ENCODE measurements at regions not wholly inside any gene's neighbourhood (a gene's known extent, or its start where the extent isn't known, plus 50 kb on each side); places are given as distances from the start of the nearest gene placed in this dataset.
"Not testable (repeated sequence)": the region's sequence is repeated elsewhere in the genome, so short reads cannot be mapped to it uniquely, and the experiment has no call there.

- peak; percentile 40 for DNase-seq
These were observed 1623.4 kb upstream of the PRR20A start for GRCh38 chr13:55517312-55517711.

- DNase-seq = no peak
These were observed 1612.3 kb upstream of the PRR20A start for GRCh38 chr13:55528434-55528833.

- peak; percentile 64 for DNase-seq
These were observed 1606.4 kb upstream of the PRR20A start for GRCh38 chr13:55534306-55534705.

GRCh38 chr13:55538424-55538823, 1602.3 kb upstream of the PRR20A start:
- DNase-seq = no peak

- no peak for DNase-seq
These were observed 1597.7 kb upstream of the PRR20A start for GRCh38 chr13:55543053-55543452.

GRCh38 chr13:55550624-55551023, 1590.1 kb upstream of the PRR20A start:
- no peak for DNase-seq

GRCh38 chr13:55553701-55554100, 1587.0 kb upstream of the PRR20A start:
- DNase-seq = peak; percentile 100

GRCh38 chr13:55554741-55555140, 1586.0 kb upstream of the PRR20A start:
- DNase-seq = peak; percentile 75

- DNase-seq = no peak
These were observed 1580.4 kb upstream of the PRR20A start for GRCh38 chr13:55560331-55560730.

GRCh38 chr13:55563267-55563666, 1577.5 kb upstream of the PRR20A start:
- DNase-seq = peak; percentile 32

GRCh38 chr13:55566334-55566733, 1574.4 kb upstream of the PRR20A start:
- no peak for DNase-seq

GRCh38 chr13:55566779-55567178, 1573.9 kb upstream of the PRR20A start:
- no peak for DNase-seq

GRCh38 chr13:55567721-55568625, 1572.7 kb upstream of the PRR20A start:
- no peak for DNase-seq

GRCh38 chr13:55569082-55569481, 1571.6 kb upstream of the PRR20A start:
- no peak for DNase-seq

GRCh38 chr13:55569514-55569913, 1571.2 kb upstream of the PRR20A start:
- no peak for DNase-seq

- no peak for DNase-seq
These were observed 1570.3 kb upstream of the PRR20A start for GRCh38 chr13:55570371-55570770.

GRCh38 chr13:55571237-55571867, 1569.4 kb upstream of the PRR20A start:
- no peak for DNase-seq

- no peak for DNase-seq
These were observed 1568.3 kb upstream of the PRR20A start for GRCh38 chr13:55572408-55572807.

- no peak for DNase-seq
These were observed 1567.9 kb upstream of the PRR20A start for GRCh38 chr13:55572862-55573261.

- DNase-seq = no peak
These were observed 1567.2 kb upstream of the PRR20A start for GRCh38 chr13:55573565-55573964.

GRCh38 chr13:55576389-55576788, 1564.3 kb upstream of the PRR20A start:
- no peak for DNase-seq

GRCh38 chr13:55577082-55577846, 1563.5 kb upstream of the PRR20A start:
- no peak for DNase-seq

GRCh38 chr13:55577847-55578210, 1562.9 kb upstream of the PRR20A start:
- no peak for DNase-seq

- not testable (repeated sequence) for DNase-seq
These were observed 1558.4 kb upstream of the PRR20A start for GRCh38 chr13:55582294-55582693.
